Suprapubic skin (tissue), 4 donors: ENCODE measurements at regions not wholly inside any gene's neighbourhood (a gene's known extent, or its start where the extent isn't known, plus 50 kb on each side); places are given as distances from the start of the nearest gene placed in this dataset.

ENCODE experiments used
- CTCF ChIP-seq, 2 donors: fragments of 200-600 bp in 1 of 2; fragments of 450-650 bp in 1 of 2; sonication (generic) in 1 of 2; IDR thresholded peaks; one replicate each; pipeline ENCODE4 v1.5.1; 2016 to 2019; ENCODE audit warnings: antibody characterized with exemption in 2 of 2, mild to moderate bottlenecking in 1 of 2, moderate library complexity in 1 of 2
- EP300 ChIP-seq: sonication (generic); formaldehyde crosslinking; IDR thresholded peaks from one replicate; pipeline ENCODE4 v1.6.1; 2017; ENCODE audit warnings: antibody characterized with exemption
- POLR2A ChIP-seq, 2 donors: fragments of 450-650 bp; IDR thresholded peaks; one replicate each; pipeline ENCODE4 v1.6.1; 2017; ENCODE audit warnings: antibody characterized with exemption in 2 of 2, mild to moderate bottlenecking in 2 of 2, moderate library complexity in 2 of 2
- POLR2AphosphoS5 ChIP-seq, 3 donors: sonication (generic); formaldehyde crosslinking; IDR thresholded peaks; one replicate each; pipeline ENCODE4 v1.6.1; 2017; ENCODE audit warnings: antibody characterized with exemption in 3 of 3

GRCh38 chr18:1048032-1048431 is 143.4 kb downstream of the ADCYAP1 start:
- TF ChIP-seq CTCF (IDR thresholded peaks at IDR 0.05) (no peak), EP300 (no peak), POLR2AphosphoS5 (IDR thresholded peaks at IDR 0.05) (no peak), POLR2A (IDR thresholded peaks at IDR 0.05) (no peak)
